Neuronal stem cell (in vitro differentiated cells): ENCODE measurements at regions not wholly inside any gene's neighbourhood (a gene's known extent, or its start where the extent isn't known, plus 50 kb on each side); places are given as distances from the start of the nearest gene placed in this dataset.

ENCODE experiments used
- DNase-seq: peaks from one replicate; pipeline ENCODE4 v3.0.0-alpha.2; 2013; ENCODE audit warnings: low spot score
- H2AFZ ChIP-seq: one replicate; pipeline ENCODE4 v1.6.1; 2013; ENCODE audit warnings: mild to moderate bottlenecking, low read length, inconsistent platforms
- H2AK5ac ChIP-seq: 2 replicates; pipeline ENCODE4 v1.6.1; 2013; ENCODE audit warnings: low read depth, mild to moderate bottlenecking, inconsistent platforms, low read length, moderate library complexity, mixed read lengths
- H2BK120ac ChIP-seq: 2 replicates; pipeline ENCODE4 v1.6.1; 2013; ENCODE audit warnings: low read depth, mild to moderate bottlenecking, inconsistent platforms, low read length, moderate library complexity, mixed read lengths
- H2BK12ac ChIP-seq: one replicate; pipeline ENCODE4 v1.6.1; 2013; ENCODE audit warnings: low read length, inconsistent platforms
- H2BK15ac ChIP-seq: 2 replicates; pipeline ENCODE4 v1.6.1; 2013; ENCODE audit warnings: mild to moderate bottlenecking, low read length, inconsistent platforms, mixed read lengths
- H2BK5ac ChIP-seq: one replicate; pipeline ENCODE4 v1.6.1; 2013; ENCODE audit warnings: inconsistent platforms, mild to moderate bottlenecking, low read length, moderate library complexity
- H3K14ac ChIP-seq: one replicate; pipeline ENCODE4 v1.6.1; 2013; ENCODE audit warnings: low read length, inconsistent platforms
- H3K18ac ChIP-seq: 2 replicates; pipeline ENCODE4 v1.6.1; 2013; ENCODE audit warnings: low read length, inconsistent platforms
- H3K23ac ChIP-seq: 2 replicates; pipeline ENCODE4 v1.6.1; 2013; ENCODE audit warnings: low read depth, mild to moderate bottlenecking, mixed read lengths, low read length, inconsistent platforms; ENCODE audit not compliant: poor library complexity
- H3K27ac ChIP-seq: replicated peaks from 3 replicates; pipeline ENCODE4 v1.5.1; 2013; ENCODE audit warnings: low read length, inconsistent platforms
- H3K27me3 ChIP-seq, 3 experiments: 2 replicates each; pipeline ENCODE4 v1.6.1; 2013; ENCODE audit warnings: low read length in 3 of 3, mild to moderate bottlenecking in 2 of 3, inconsistent platforms in 1 of 3, low read depth in 1 of 3, mixed read lengths in 1 of 3, moderate library complexity in 1 of 3; ENCODE audit not compliant: control insufficient read depth in 3 of 3, insufficient read depth in 3 of 3
- H3K36me3 ChIP-seq, 2 donors: replicated peaks in 1 of 2; 2 replicates each; pipeline ENCODE4 v1.6.1; 2013; ENCODE audit warnings: low read length in 2 of 2; ENCODE audit not compliant: control insufficient read depth in 2 of 2, insufficient read depth in 2 of 2
- H3K4ac ChIP-seq: 2 replicates; pipeline ENCODE4 v1.6.1; 2013; ENCODE audit warnings: inconsistent platforms, mild to moderate bottlenecking, low read length, moderate library complexity
- H3K4me1 ChIP-seq, 2 donors: 1 replicate in 1 of 2; 2 replicates in 1 of 2; pipeline ENCODE4 v1.6.1; 2013; ENCODE audit warnings: low read length in 2 of 2, low read depth in 1 of 2; ENCODE audit not compliant: control insufficient read depth in 2 of 2, insufficient read depth in 1 of 2
- H3K4me2 ChIP-seq: one replicate; pipeline ENCODE4 v1.6.1; 2013; ENCODE audit warnings: mild to moderate bottlenecking, low read length, inconsistent platforms; ENCODE audit not compliant: insufficient read depth, poor library complexity, severe bottlenecking
- H3K4me3 ChIP-seq, 2 donors: 2 replicates each; pipeline ENCODE4 v1.5.1; 2013; ENCODE audit warnings: low read length in 2 of 2, mild to moderate bottlenecking in 2 of 2, inconsistent platforms in 1 of 2, moderate library complexity in 1 of 2
- H3K79me1 ChIP-seq: one replicate; pipeline ENCODE4 v1.6.1; 2013; ENCODE audit warnings: low read depth, mild to moderate bottlenecking, inconsistent platforms, low read length, moderate library complexity
- H3K9ac ChIP-seq: one replicate; pipeline ENCODE4 v1.6.1; 2013; ENCODE audit warnings: mild to moderate bottlenecking, low read depth, low read length, inconsistent platforms; ENCODE audit not compliant: poor library complexity
- H3K9me3 ChIP-seq, 2 donors: replicated peaks in 1 of 2; 2 replicates each; pipeline versions ENCODE3 to v1.6.1; 2013; ENCODE audit warnings: low read length in 2 of 2, mild to moderate bottlenecking in 2 of 2, inconsistent platforms in 1 of 2, low read depth in 1 of 2, mixed read lengths in 1 of 2, moderate library complexity in 1 of 2; ENCODE audit not compliant: control insufficient read depth in 2 of 2, insufficient read depth in 1 of 2
- H4K8ac ChIP-seq: one replicate; pipeline ENCODE4 v1.6.1; 2013; ENCODE audit warnings: low read depth, mild to moderate bottlenecking, inconsistent platforms, low read length, moderate library complexity
- H4K91ac ChIP-seq: one replicate; pipeline ENCODE4 v1.6.1; 2013; ENCODE audit warnings: low read length, low read depth, mild to moderate bottlenecking, inconsistent platforms; ENCODE audit not compliant: poor library complexity
- WGBS, 2 donors: extraction: QIAGEN DNeasy Blood & Tissue Kit; methylation state at CpG; one replicate each; pipeline ENCODE4 v1.1.7; 2013; ENCODE audit warnings: missing lambda C conversion rate in 2 of 2, mixed read lengths in 1 of 2; ENCODE audit not compliant: insufficient read length in 2 of 2, insufficient replicate concordance in 1 of 2; ENCODE audit errors: extremely low coverage in 2 of 2; 5-methylcytosine and 5-hydroxymethylcytosine counted together

GRCh38 chr2:129813404-129813803, 166.1 kb upstream of the RAB6C start:
- Histone ChIP-seq H2BK5ac (no peak overlapping the region), H3K27me3 (peaks cover 0 to 5% (median 0%) of the 10 kb centered on the region in 3 experiments), H3K36me3 (no peaks in the 10 kb centered on the region), H3K9me3 (peaks cover 0 to 2% of the 10 kb centered on the region in 2 donors), H3K4me3 (no peak overlapping the region), H3K27ac (no peak overlapping the region), H3K79me1 (no peaks in the 10 kb centered on the region), H3K4me2 (no peak overlapping the region), H4K91ac (no peak overlapping the region), H3K4me1 (no peaks in the 10 kb centered on the region), H3K4ac (no peak overlapping the region), H2AFZ (no peak overlapping the region), H3K23ac (no peak overlapping the region), H2BK120ac (no peak overlapping the region), H3K9ac (no peak overlapping the region), H3K14ac (no peak overlapping the region), H2BK15ac (no peak overlapping the region), H2AK5ac (no peak overlapping the region), H3K18ac (no peak overlapping the region), H4K8ac (no peak overlapping the region), H2BK12ac (no peak overlapping the region)
- DNase-seq = no peak
- no CpG with 5 or more reads among the region's 4 CpGs for WGBS, 2 donors

GRCh38 chr2:129816813-129817574, 162.5 kb upstream of the RAB6C start:
- Histone ChIP-seq H4K8ac (no peak overlapping the region), H3K4me2 (no peak overlapping the region), H3K4ac (no peak overlapping the region), H3K27me3 (no peaks in the 10 kb centered on the region), H2BK5ac (no peak overlapping the region), H2BK120ac (no peak overlapping the region), H3K27ac (no peak overlapping the region), H3K36me3 (no peaks in the 10 kb centered on the region), H3K4me3 (no peak overlapping the region), H2BK12ac (no peak overlapping the region), H3K79me1 (no peaks in the 10 kb centered on the region), H3K9me3 (peaks cover 0 to 2% of the 10 kb centered on the region in 2 donors), H3K18ac (peak overlapping the region; percentile 63), H3K23ac (no peak overlapping the region), H2AFZ (no peak overlapping the region), H3K9ac (no peak overlapping the region), H4K91ac (peak overlapping the region; percentile 23), H3K4me1 (no peaks in the 10 kb centered on the region), H2BK15ac (no peak overlapping the region), H2AK5ac (no peak overlapping the region), H3K14ac (peak overlapping the region; percentile 59)
- DNase-seq = no peak
- WGBS, 2 donors = no CpG with 5 or more reads among the region's 16 CpGs

GRCh38 chr2:129819855-129820254, 159.6 kb upstream of the RAB6C start:
- H2BK15ac ChIP-seq = no peak overlapping the region
- H2BK5ac ChIP-seq = no peak overlapping the region
- H3K79me1 ChIP-seq = no peaks in the 10 kb centered on the region
- H3K4me3 ChIP-seq = no peak overlapping the region
- no peak overlapping the region for H3K18ac ChIP-seq
- no peaks in the 10 kb centered on the region for H3K4me1 ChIP-seq
- H3K36me3 ChIP-seq = no peaks in the 10 kb centered on the region
- H3K9me3 ChIP-seq = peaks cover 0 to 2% of the 10 kb centered on the region in 2 donors
- no peak overlapping the region for H2BK12ac ChIP-seq
- no peak overlapping the region for H3K27ac ChIP-seq
- H3K9ac ChIP-seq = no peak overlapping the region
- H3K27me3 ChIP-seq = no peaks in the 10 kb centered on the region
- WGBS, 2 donors = no CpG with 5 or more reads among the region's 7 CpGs
- H3K4me2 ChIP-seq = no peak overlapping the region
- H4K8ac ChIP-seq = no peak overlapping the region
- H4K91ac ChIP-seq = no peak overlapping the region
- H3K23ac ChIP-seq = no peak overlapping the region
- DNase-seq = no peak
- no peak overlapping the region for H3K14ac ChIP-seq
- H2AFZ ChIP-seq = no peak overlapping the region
- H2AK5ac ChIP-seq = no peak overlapping the region
- H3K4ac ChIP-seq = no peak overlapping the region
- no peak overlapping the region for H2BK120ac ChIP-seq

- Histone ChIP-seq H3K23ac (no peak overlapping the region), H3K27me3 (peaks cover 0 to 1% (median 0%) of the 10 kb centered on the region in 3 experiments), H2BK120ac (no peak overlapping the region), H3K27ac (no peak overlapping the region), H2AK5ac (peak overlapping the region; percentile 83), H2BK12ac (no peak overlapping the region), H3K18ac (no peak overlapping the region), H3K9ac (no peak overlapping the region), H3K9me3 (no peaks in the 10 kb centered on the region), H3K4me3 (no peak overlapping the region), H2AFZ (no peak overlapping the region), H2BK5ac (no peak overlapping the region), H4K91ac (no peak overlapping the region), H3K4ac (no peak overlapping the region), H3K4me1 (no peaks in the 10 kb centered on the region), H3K14ac (no peak overlapping the region), H3K79me1 (no peaks in the 10 kb centered on the region), H4K8ac (no peak overlapping the region), H2BK15ac (peak overlapping the region; percentile 4), H3K4me2 (no peak overlapping the region), H3K36me3 (no peaks in the 10 kb centered on the region)
- no CpG with 5 or more reads among the region's 6 CpGs for WGBS, 2 donors
- DNase-seq = no peak
Measured at GRCh38 chr2:129820908-129821307, 158.6 kb upstream of the RAB6C start.
